SK-N-SH (cell line): ENCODE measurements at regions not wholly inside any gene's neighbourhood (a gene's known extent, or its start where the extent isn't known, plus 50 kb on each side); places are given as distances from the start of the nearest gene placed in this dataset.

ENCODE experiments used
- CTCF ChIA-PET: fragments of 300-600, 350-600 bp; formaldehyde crosslinking; extraction: SDS; loops from one replicate; lab custom pipeline; 2021; lab: Yijun Ruan, JAX
- POLR2A ChIA-PET: fragments of 350-600 bp; sonication (Branson Sonifier 250); formaldehyde crosslinking; extraction: SDS; loops from one replicate; lab custom pipeline; 2020; ENCODE audit warnings: antibody characterized with exemption, inconsistent platforms; lab: Yijun Ruan, JAX
- DNase-seq: peaks from one replicate; pipeline ENCODE4 v3.0.0; 2012
- H2AFZ ChIP-seq: fragments of 200-600 bp; sonication (generic); 2 replicates; pipeline ENCODE4 v1.8.1; 2016; ENCODE audit warnings: antibody characterized with exemption, mild to moderate bottlenecking, low read depth
- H3F3A ChIP-seq: fragments of 200-600 bp; sonication (generic); replicated peaks from 2 replicates; pipeline ENCODE3; 2016; ENCODE audit warnings: antibody characterized with exemption, mild to moderate bottlenecking; ENCODE audit not compliant: insufficient read depth
- H3K27ac ChIP-seq, 2 experiments: fragments of 200-500 bp in 1 of 2; fragments of 200-600 bp in 1 of 2; sonication (Bioruptor generic) in 1 of 2; sonication (generic), shearing (Covaris generic) in 1 of 2; 2 replicates each; pipeline versions ENCODE4 v1.5.1 to v1.6.1; 2014 to 2016; ENCODE audit warnings: low read depth in 2 of 2, inconsistent platforms in 1 of 2, low read length in 1 of 2, mild to moderate bottlenecking in 1 of 2, mixed read lengths in 1 of 2
- H3K27me3 ChIP-seq: fragments of 200-600 bp; sonication (generic), shearing (Covaris generic); 2 replicates; pipeline ENCODE4 v1.6.1; 2016; ENCODE audit warnings: mixed run types; ENCODE audit not compliant: insufficient read depth
- H3K36me3 ChIP-seq, 2 experiments: fragments of 200-500 bp in 1 of 2; fragments of 200-600 bp in 1 of 2; sonication (Bioruptor generic) in 1 of 2; sonication (generic) in 1 of 2; replicated peaks in 1 of 2; 2 replicates each; pipeline versions ENCODE3 to v1.5.1; 2014 to 2016; ENCODE audit warnings: low read length in 1 of 2, mild to moderate bottlenecking in 1 of 2; ENCODE audit not compliant: insufficient read depth in 2 of 2, control insufficient read depth in 1 of 2
- H3K4me1 ChIP-seq, 2 experiments: fragments of 200-500 bp in 1 of 2; fragments of 200-600 bp in 1 of 2; sonication (Bioruptor generic) in 1 of 2; sonication (generic), shearing (Covaris generic) in 1 of 2; 2 replicates each; pipeline versions ENCODE4 v1.5.1 to v1.6.1; 2014 to 2016; ENCODE audit warnings: low read depth in 1 of 2, low read length in 1 of 2, mixed run types in 1 of 2; ENCODE audit not compliant: insufficient read depth in 2 of 2, control insufficient read depth in 1 of 2
- H3K4me2 ChIP-seq: fragments of 200-600 bp; sonication (generic), shearing (Covaris generic); 2 replicates; pipeline ENCODE4 v1.6.1; 2017; ENCODE audit warnings: mixed run types
- H3K4me3 ChIP-seq, 2 experiments: fragments of 200-500 bp in 1 of 2; fragments of 200-600 bp in 1 of 2; sonication (Bioruptor generic) in 1 of 2; sonication (generic), shearing (Covaris generic) in 1 of 2; 2 replicates each; pipeline versions ENCODE4 v1.5.1 to v1.8.1; 2014 to 2016; ENCODE audit warnings: low read depth in 2 of 2, inconsistent platforms in 1 of 2, low read length in 1 of 2, mild to moderate bottlenecking in 1 of 2, mixed read lengths in 1 of 2, moderate library complexity in 1 of 2
- H3K79me2 ChIP-seq: fragments of 200-600 bp; sonication (generic); 2 replicates; pipeline ENCODE4 v1.8.1; 2017; ENCODE audit warnings: mild to moderate bottlenecking; ENCODE audit not compliant: insufficient read depth
- H3K9ac ChIP-seq: fragments of 200-600 bp; sonication (generic); 2 replicates; pipeline ENCODE4 v1.6.1; 2017; ENCODE audit warnings: mixed run types
- H3K9me2 ChIP-seq: fragments of 200-600 bp; sonication (generic); 2 replicates; pipeline ENCODE4 v1.6.1; 2017; ENCODE audit warnings: mixed run types
- H3K9me3 ChIP-seq: fragments of 200-600 bp; sonication (generic); 2 replicates; pipeline ENCODE4 v1.6.1; 2017; ENCODE audit warnings: mixed run types, mild to moderate bottlenecking, moderate library complexity
- H4K20me1 ChIP-seq: fragments of 200-600 bp; sonication (generic); 2 replicates; pipeline ENCODE4 v1.6.1; 2017; ENCODE audit warnings: mild to moderate bottlenecking, mixed run types; ENCODE audit not compliant: insufficient read depth
- ELF1 ChIP-seq: IDR thresholded peaks from 2 replicates; pipeline ENCODE4 v1.4.0; 2012
- EZH2phosphoT487 ChIP-seq: fragments of 200-600 bp; sonication (generic); IDR thresholded peaks from 2 replicates; pipeline ENCODE4 v1.6.1; 2017; ENCODE audit warnings: low read depth, mixed run types, mild to moderate bottlenecking, antibody characterized with exemption, moderate library complexity, borderline replicate concordance
- GABPA ChIP-seq: IDR thresholded peaks from 2 replicates; pipeline ENCODE4 v1.4.0; 2012; ENCODE audit warnings: low read depth, mild to moderate bottlenecking
- JUND ChIP-seq: IDR thresholded peaks from 2 replicates; pipeline ENCODE4 v1.4.0; 2012
- MXI1 ChIP-seq: IDR thresholded peaks from 2 replicates; pipeline ENCODE4 v1.6.1; 2012; ENCODE audit warnings: mild to moderate bottlenecking, low read depth, low read length, improper control_type of control experiment
- POLR2AphosphoS5 ChIP-seq: IDR thresholded peaks from 2 replicates; pipeline ENCODE4 v1.6.1; 2012; ENCODE audit warnings: low read depth, low read length
- RCOR1 ChIP-seq: fragments of 150-350 bp; IDR thresholded peaks from 2 replicates; pipeline ENCODE4 v1.6.1; 2017; ENCODE audit warnings: antibody characterized with exemption, low read length
- RFX5 ChIP-seq: IDR thresholded peaks from 2 replicates; pipeline ENCODE4 v1.6.1; 2012; ENCODE audit warnings: mild to moderate bottlenecking, improper control_type of control experiment, low read length
- SIN3A ChIP-seq: IDR thresholded peaks from 2 replicates; pipeline ENCODE4 v1.6.1; 2012; ENCODE audit warnings: low read depth, mild to moderate bottlenecking, low read length, moderate library complexity, borderline replicate concordance
- YY1 ChIP-seq: IDR thresholded peaks from 2 replicates; pipeline ENCODE4 v1.4.0; 2012; ENCODE audit warnings: low read depth, mild to moderate bottlenecking
- WGBS: methylation state at CpG from one replicate; pipeline ENCODE4 v1.1.6; 2017; ENCODE audit warnings: low lambda C conversion rate; 5-methylcytosine and 5-hydroxymethylcytosine counted together
- TF ChIP-seq, protein P1 (sequence below): IDR thresholded peaks from 2 replicates; pipeline ENCODE4 v1.4.0; 2012; ENCODE audit warnings: low read depth, borderline replicate concordance
- TF ChIP-seq, protein P2 (sequence below): IDR thresholded peaks from 2 replicates; pipeline ENCODE4 v1.4.0; 2012; ENCODE audit warnings: low read depth, borderline replicate concordance
- TF ChIP-seq, protein P3 (sequence below): fragments of 150-350 bp; IDR thresholded peaks from 2 replicates; pipeline ENCODE4 v1.6.1; 2017; ENCODE audit warnings: antibody characterized with exemption, low read length, low read depth, borderline replicate concordance

DNA sequence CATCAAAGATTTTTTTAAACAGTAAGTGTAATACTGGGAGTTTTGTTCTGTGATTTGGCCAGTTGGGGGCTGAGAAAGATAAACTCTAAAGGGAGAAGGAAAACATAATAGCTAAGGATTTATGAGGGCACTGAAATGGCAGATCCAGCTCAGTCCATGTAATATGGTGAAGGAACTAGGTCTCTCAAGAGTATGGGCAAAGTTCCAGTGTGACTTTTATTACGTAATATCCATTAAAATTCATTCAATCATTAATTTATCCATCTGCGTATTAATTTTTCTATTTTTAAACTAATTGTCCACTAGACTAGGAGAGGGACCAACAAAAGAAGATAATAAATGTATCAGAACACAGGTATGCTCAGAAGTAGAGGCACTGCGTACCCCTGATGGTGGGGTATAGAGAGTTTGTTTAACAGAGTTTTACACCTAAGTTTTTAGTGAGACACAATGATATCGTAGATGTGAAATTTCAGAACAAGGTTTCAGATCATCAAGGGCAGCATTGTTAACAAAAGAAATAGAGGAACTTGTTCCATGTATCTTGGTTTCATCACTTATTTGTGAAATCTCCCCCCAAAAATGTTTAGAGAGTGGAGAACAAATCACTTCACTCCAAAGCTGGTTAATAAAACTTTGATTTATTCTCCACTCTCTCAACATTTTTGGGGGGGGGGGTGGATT, 351.1 kb downstream of the GRXCR1 start:
- Histone ChIP-seq H3K9ac (no peak overlapping the region), H3K4me3 (no peak overlapping the region), H3F3A (no peaks in the 10 kb centered on the region), H3K4me2 (no peak overlapping the region), H3K27me3 (no peaks in the 10 kb centered on the region), H3K9me2 (no peaks in the 10 kb centered on the region), H4K20me1 (no peaks in the 10 kb centered on the region), H3K9me3 (no peaks in the 10 kb centered on the region), H3K27ac (no peak overlapping the region), H3K4me1 (no peaks in the 10 kb centered on the region), H2AFZ (no peak overlapping the region), H3K79me2 (no peaks in the 10 kb centered on the region), H3K36me3 (no peaks in the 10 kb centered on the region)
- TF ChIP-seq, protein P1, sequence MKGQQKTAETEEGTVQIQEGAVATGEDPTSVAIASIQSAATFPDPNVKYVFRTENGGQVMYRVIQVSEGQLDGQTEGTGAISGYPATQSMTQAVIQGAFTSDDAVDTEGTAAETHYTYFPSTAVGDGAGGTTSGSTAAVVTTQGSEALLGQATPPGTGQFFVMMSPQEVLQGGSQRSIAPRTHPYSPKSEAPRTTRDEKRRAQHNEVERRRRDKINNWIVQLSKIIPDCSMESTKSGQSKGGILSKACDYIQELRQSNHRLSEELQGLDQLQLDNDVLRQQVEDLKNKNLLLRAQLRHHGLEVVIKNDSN, result no peak
- TF ChIP-seq, protein P2, sequence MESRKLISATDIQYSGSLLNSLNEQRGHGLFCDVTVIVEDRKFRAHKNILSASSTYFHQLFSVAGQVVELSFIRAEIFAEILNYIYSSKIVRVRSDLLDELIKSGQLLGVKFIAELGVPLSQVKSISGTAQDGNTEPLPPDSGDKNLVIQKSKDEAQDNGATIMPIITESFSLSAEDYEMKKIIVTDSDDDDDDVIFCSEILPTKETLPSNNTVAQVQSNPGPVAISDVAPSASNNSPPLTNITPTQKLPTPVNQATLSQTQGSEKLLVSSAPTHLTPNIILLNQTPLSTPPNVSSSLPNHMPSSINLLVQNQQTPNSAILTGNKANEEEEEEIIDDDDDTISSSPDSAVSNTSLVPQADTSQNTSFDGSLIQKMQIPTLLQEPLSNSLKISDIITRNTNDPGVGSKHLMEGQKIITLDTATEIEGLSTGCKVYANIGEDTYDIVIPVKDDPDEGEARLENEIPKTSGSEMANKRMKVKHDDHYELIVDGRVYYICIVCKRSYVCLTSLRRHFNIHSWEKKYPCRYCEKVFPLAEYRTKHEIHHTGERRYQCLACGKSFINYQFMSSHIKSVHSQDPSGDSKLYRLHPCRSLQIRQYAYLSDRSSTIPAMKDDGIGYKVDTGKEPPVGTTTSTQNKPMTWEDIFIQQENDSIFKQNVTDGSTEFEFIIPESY, result no peak
- TF ChIP-seq EZH2phosphoT487 (no peak), SIN3A (no peak), POLR2AphosphoS5 (no peak), JUND (no peak), RFX5 (no peak), ELF1 (no peak), MXI1 (no peak), YY1 (no peak)
- TF ChIP-seq, protein P3, sequence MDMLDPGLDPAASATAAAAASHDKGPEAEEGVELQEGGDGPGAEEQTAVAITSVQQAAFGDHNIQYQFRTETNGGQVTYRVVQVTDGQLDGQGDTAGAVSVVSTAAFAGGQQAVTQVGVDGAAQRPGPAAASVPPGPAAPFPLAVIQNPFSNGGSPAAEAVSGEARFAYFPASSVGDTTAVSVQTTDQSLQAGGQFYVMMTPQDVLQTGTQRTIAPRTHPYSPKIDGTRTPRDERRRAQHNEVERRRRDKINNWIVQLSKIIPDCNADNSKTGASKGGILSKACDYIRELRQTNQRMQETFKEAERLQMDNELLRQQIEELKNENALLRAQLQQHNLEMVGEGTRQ, result no peak
- CTCF ChIA-PET, result no interaction called here
- WGBS, result 15% methylated on average over 4 of the region's 4 CpGs
- POLR2A ChIA-PET, result no interaction called here
- no peak for DNase-seq

DNA sequence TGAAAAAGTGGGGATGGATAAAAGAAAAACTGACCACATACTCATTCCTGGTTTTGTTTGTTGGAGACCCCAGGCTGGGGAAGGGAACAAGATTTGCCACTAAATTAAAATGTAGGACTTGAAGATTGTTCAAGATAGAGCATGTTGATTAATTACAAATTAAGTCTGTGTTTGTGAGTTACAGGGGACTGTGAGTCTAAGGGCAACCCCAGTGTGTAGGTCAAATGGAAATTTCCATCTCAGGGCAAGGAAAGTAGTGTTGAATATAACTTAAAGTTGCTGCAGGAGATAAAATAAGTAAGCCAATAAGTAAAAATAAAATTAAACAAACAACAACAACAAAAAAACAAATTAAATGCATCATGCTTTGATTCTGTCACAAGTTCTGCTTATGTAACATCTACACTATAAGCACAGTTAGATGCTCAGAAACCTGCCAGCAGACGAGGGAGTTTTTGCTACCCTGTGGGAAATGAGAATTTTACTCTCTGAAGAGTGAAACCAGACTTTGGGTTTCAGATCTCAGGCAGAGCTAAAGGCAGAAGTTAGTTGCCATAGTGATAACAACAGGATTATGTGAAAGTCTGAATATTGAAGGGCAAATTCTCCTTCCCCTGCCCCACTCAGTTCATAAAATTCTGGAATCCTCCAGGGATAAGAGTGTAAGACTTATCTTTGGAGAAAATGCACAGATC, 352.3 kb downstream of the GRXCR1 start:
- no peak overlapping the region for H3K9ac ChIP-seq
- TF ChIP-seq RCOR1 (no peak), GABPA (no peak)

More for the DNA sequence above, 352.3 kb downstream of the GRXCR1 start:
- Histone ChIP-seq H3K36me3 (no peaks in the 10 kb centered on the region), H4K20me1 (no peaks in the 10 kb centered on the region), H3F3A (no peaks in the 10 kb centered on the region), H3K79me2 (no peaks in the 10 kb centered on the region), H3K27ac (no peak overlapping the region), H3K9me3 (no peaks in the 10 kb centered on the region), H3K4me2 (no peak overlapping the region), H3K27me3 (no peaks in the 10 kb centered on the region), H2AFZ (no peak overlapping the region), H3K4me3 (no peak overlapping the region), H3K4me1 (no peaks in the 10 kb centered on the region), H3K9me2 (no peaks in the 10 kb centered on the region)
- ChIA-PET CTCF (interaction anchor here (0.7 kb wide), 1 partner anchor 30 kb away, joined by 4 read pairs; no protein-coding TSS in a partner anchor), POLR2A (no interaction called here)
- WGBS, result 0% methylated on average over 1 of the region's 1 CpG
- no peak for DNase-seq
